Chondrocyte (in vitro differentiated cells): ENCODE measurements at regions not wholly inside any gene's neighbourhood (a gene's known extent, or its start where the extent isn't known, plus 50 kb on each side); places are given as distances from the start of the nearest gene placed in this dataset.

Source experiments
- DNase-seq: peaks from one replicate; pipeline ENCODE4 v3.0.0; 2021; ENCODE audit warnings: mixed read lengths, low spot score
- H3K27ac Mint-ChIP-seq: one replicate; pipeline ENCODE4 v1.8.0; 2021; ENCODE audit warnings: mild to moderate bottlenecking, moderate library complexity, mixed read lengths; ENCODE audit not compliant: unreplicated experiment
- H3K27me3 Mint-ChIP-seq: 2 replicates; pipeline ENCODE4 v1.8.0; 2021; ENCODE audit warnings: low read depth, mixed read lengths
- H3K36me3 Mint-ChIP-seq: 2 replicates; pipeline ENCODE4 v1.8.0; 2021; ENCODE audit warnings: low read depth, mixed read lengths
- H3K4me1 Mint-ChIP-seq: 2 replicates; pipeline ENCODE4 v1.8.0; 2021; ENCODE audit warnings: low read depth, mild to moderate bottlenecking, mixed read lengths
- H3K4me3 Mint-ChIP-seq: one replicate; pipeline ENCODE4 v1.8.0; 2021; ENCODE audit warnings: mild to moderate bottlenecking, moderate library complexity, mixed read lengths; ENCODE audit not compliant: unreplicated experiment
- H3K9me3 Mint-ChIP-seq: 2 replicates; pipeline ENCODE4 v1.8.0; 2021; ENCODE audit warnings: low read depth, mixed read lengths
- CTCF ChIP-seq: fragments of 200-600 bp; sonication (generic); IDR thresholded peaks from 2 replicates; pipeline ENCODE4 v1.5.0; 2021; ENCODE audit warnings: antibody characterized with exemption, mild to moderate bottlenecking, moderate library complexity

GRCh38 chr17:83006515-83007455, 72.6 kb upstream of the METRNL start:
- DNase-seq, result peak; percentile 89
- Mint-ChIP-seq H3K9me3 (no peaks in the 10 kb centered on the region), H3K27me3 (no peaks in the 10 kb centered on the region), H3K4me3 (no peak overlapping the region), H3K4me1 (peaks cover 11% of the 10 kb centered on the region), H3K27ac (no peak overlapping the region), H3K36me3 (peaks cover 10% of the 10 kb centered on the region)
- no peak for TF ChIP-seq CTCF

GRCh38 chr17:83007504-83008185, 71.8 kb upstream of the METRNL start:
- Mint-ChIP-seq H3K27ac (no peak overlapping the region), H3K36me3 (peaks cover 12% of the 10 kb centered on the region), H3K4me1 (peaks cover 11% of the 10 kb centered on the region), H3K9me3 (no peaks in the 10 kb centered on the region), H3K4me3 (no peak overlapping the region), H3K27me3 (no peaks in the 10 kb centered on the region)
- no peak for TF ChIP-seq CTCF
- DNase-seq, result no peak

- H3K27ac Mint-ChIP-seq, result no peak overlapping the region
- no peaks in the 10 kb centered on the region for H3K27me3 Mint-ChIP-seq
- no peak overlapping the region for H3K4me3 Mint-ChIP-seq
- H3K36me3 Mint-ChIP-seq, result peaks cover 12% of the 10 kb centered on the region
- peaks cover 11% of the 10 kb centered on the region for H3K4me1 Mint-ChIP-seq
- DNase-seq, result no peak
- no peaks in the 10 kb centered on the region for H3K9me3 Mint-ChIP-seq
- no peak for TF ChIP-seq CTCF
Observed at GRCh38 chr17:83008186-83008510, 71.3 kb upstream of the METRNL start.

- no peaks in the 10 kb centered on the region for H3K9me3 Mint-ChIP-seq
- no peak overlapping the region for H3K27ac Mint-ChIP-seq
- peaks cover 11% of the 10 kb centered on the region for H3K4me1 Mint-ChIP-seq
- H3K36me3 Mint-ChIP-seq, result peaks cover 12% of the 10 kb centered on the region
- no peaks in the 10 kb centered on the region for H3K27me3 Mint-ChIP-seq
- TF ChIP-seq CTCF, result no peak
- H3K4me3 Mint-ChIP-seq, result no peak overlapping the region
- DNase-seq, result no peak
Observed at GRCh38 chr17:83008526-83008925, 70.9 kb upstream of the METRNL start.

- peaks cover 12% of the 10 kb centered on the region for H3K36me3 Mint-ChIP-seq
- no peaks in the 10 kb centered on the region for H3K27me3 Mint-ChIP-seq
- H3K27ac Mint-ChIP-seq, result no peak overlapping the region
- no peak overlapping the region for H3K4me3 Mint-ChIP-seq
- DNase-seq, result no peak
- peaks cover 11% of the 10 kb centered on the region for H3K4me1 Mint-ChIP-seq
- TF ChIP-seq CTCF, result no peak
- no peaks in the 10 kb centered on the region for H3K9me3 Mint-ChIP-seq
Observed at GRCh38 chr17:83009414-83010205, 69.8 kb upstream of the METRNL start.
